ENCODE measurements at regions not wholly inside any gene's neighbourhood (a gene's known extent, or its start where the extent isn't known, plus 50 kb on each side); places are given as distances from the start of the nearest gene placed in this dataset.

DNA sequence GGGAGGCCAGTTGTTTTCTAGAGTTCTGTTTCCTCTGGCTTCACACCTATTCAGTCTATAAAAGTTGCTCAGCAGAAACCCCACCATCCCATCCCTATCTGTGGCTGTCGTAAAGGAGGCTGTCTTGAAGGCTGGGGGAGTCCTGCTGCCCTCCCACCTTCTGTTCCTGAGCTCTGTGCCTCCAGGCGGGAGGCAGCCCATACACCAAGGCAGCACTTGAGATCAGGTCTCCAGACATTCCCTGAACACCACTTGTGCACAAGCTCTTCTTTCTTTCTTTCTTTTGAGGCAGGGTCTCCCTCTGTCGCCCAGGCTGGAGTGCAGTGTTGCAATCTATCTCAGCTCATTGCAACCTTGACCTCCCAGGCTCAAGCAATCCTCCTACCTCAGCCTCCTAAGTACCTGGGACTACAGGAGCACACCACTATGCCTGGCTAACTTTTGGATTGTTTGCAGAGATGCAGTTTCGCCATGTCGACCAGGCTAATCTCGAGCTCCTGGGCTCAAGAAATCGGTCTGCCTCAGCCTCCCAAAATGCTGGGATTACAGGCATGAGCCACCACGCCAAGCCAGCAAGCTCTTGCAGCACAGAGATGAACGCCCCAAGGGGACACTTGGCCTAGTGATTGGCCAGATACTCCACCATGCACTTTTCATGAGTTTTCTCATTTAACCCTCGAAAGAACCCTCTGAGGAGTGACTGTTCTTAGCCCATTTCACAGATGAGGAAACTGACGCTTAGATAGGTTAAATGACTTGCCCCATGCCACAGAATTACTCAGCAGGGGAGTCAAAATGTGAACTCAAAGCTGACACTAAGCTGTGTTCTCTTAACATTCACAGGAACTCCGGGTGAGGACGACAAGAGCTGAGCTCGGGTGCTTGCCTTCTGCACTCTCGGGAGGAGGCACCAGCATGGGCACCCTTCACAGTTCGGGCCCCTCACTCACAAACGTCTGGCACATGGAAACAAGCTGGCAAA, 55.8 kb upstream of the ENPP6 start:
- FAIRE-seq (no peak), DNase-seq (ENCODE audit: extremely low read depth in 1 of 4, low spot score in 3 of 4) (no peak), ATAC-seq (no peak)
- H4K20me1 ChIP-seq (replicated peaks; ENCODE audit: control insufficient read depth, insufficient read depth, low read length), result no peaks in the 10 kb centered on the region
- peaks cover 4% of the 10 kb centered on the region for H3K9me3 ChIP-seq (replicated peaks; ENCODE audit: control insufficient read depth, insufficient read depth, low read depth, low read length)
- CTCF ChIA-PET (ENCODE audit: low intra/inter-chr PET ratio), result no interaction called here
- in situ Hi-C loops (cut with MboI) (no loop called here), intact Hi-C loops (cut with micrococcal nuclease) (no loop called here)
- no peak for TF ChIP-seq ZBTB1 (CRISPR knock-in tag; IDR thresholded peaks at IDR 0.05; ENCODE audit: borderline replicate concordance, low read depth)
- TF ChIP-seq KLF16 (IDR thresholded peaks at IDR 0.05), result no peak
- no peak for TF ChIP-seq ZNF778 (CRISPR knock-in tag; IDR thresholded peaks at IDR 0.05)
- TF ChIP-seq PHTF2 (CRISPR knock-in tag; IDR thresholded peaks at IDR 0.05), result no peak
- TF ChIP-seq NCOA1 (IDR thresholded peaks at IDR 0.05; ENCODE audit: low read depth), result no peak
- TF ChIP-seq ZNF232 (CRISPR knock-in tag; IDR thresholded peaks at IDR 0.05), result no peak
- TF ChIP-seq RBM25 (IDR thresholded peaks at IDR 0.05; ENCODE audit: low read depth, low read length, severe bottlenecking), result peak; percentile 35
- no peak for TF ChIP-seq EP400 (IDR thresholded peaks at IDR 0.05)
- TF ChIP-seq RBBP5 (IDR thresholded peaks at IDR 0.05; ENCODE audit: borderline replicate concordance, insufficient read depth, low read length, poor library complexity, severe bottlenecking), result no peak
- no peak overlapping the region for H3K27ac ChIP-seq (ENCODE audit: extremely low read depth, low read depth, low read length)
- no peak overlapping the region for H3K4me3 ChIP-seq
- no peaks in the 10 kb centered on the region for H3K27me3 ChIP-seq (ENCODE audit: control insufficient read depth in 2 of 2, insufficient read depth in 2 of 2, low read length in 2 of 2)
- WGBS (ENCODE audit: insufficient coverage, low coverage, missing lambda C conversion rate), result 39% methylated on average over 17 of the region's 17 CpGs
- H2AFZ ChIP-seq (ENCODE audit: low read depth, low read length), result no peak overlapping the region
- no peaks in the 10 kb centered on the region for H3K9me1 ChIP-seq (ENCODE audit: control insufficient read depth, insufficient read depth, low read length)
- peaks cover 0 to 12% of the 10 kb centered on the region in 2 experiments; a peak in 3 of 5 replicates for H3K4me1 ChIP-seq (replicated peaks in 1 of 2; ENCODE audit: control insufficient read depth in 2 of 2, insufficient read depth in 2 of 2, low read length in 2 of 2)
- H3K4me2 ChIP-seq (ENCODE audit: insufficient read depth, low read length), result no peak overlapping the region
- no TSS peak for BruUV-seq (replicated peaks)
- POLR2A ChIA-PET, result no interaction called here
- H3K36me3 ChIP-seq (ENCODE audit: control insufficient read depth, insufficient read depth, low read length), result no peaks in the 10 kb centered on the region
- H3K79me2 ChIP-seq (ENCODE audit: control insufficient read depth, insufficient read depth, low read length), result no peaks in the 10 kb centered on the region
- H3K9ac ChIP-seq (ENCODE audit: insufficient read depth in 1 of 2, low read depth in 2 of 2, low read length in 2 of 2), result no peak overlapping the region

All from K562 (cell line).